DND-41 (cell line): ENCODE measurements at regions not wholly inside any gene's neighbourhood (a gene's known extent, or its start where the extent isn't known, plus 50 kb on each side); places are given as distances from the start of the nearest gene placed in this dataset.

ENCODE experiments used
- ATAC-seq: fragments of 200-7000 bp; cut with Tn5 transposase; 3 replicates; pipeline ENCODE4 v1.9.1; 2021; ENCODE audit warnings: low read depth; ENCODE audit not compliant: insufficient read depth
- DNase-seq: peaks from one replicate; pipeline ENCODE4 v3.0.0-alpha.2; 2020
- H2AFZ ChIP-seq: 2 replicates; pipeline ENCODE4 v1.6.0; 2012; ENCODE audit warnings: low read depth, low read length
- H3K27ac ChIP-seq: 2 replicates; pipeline ENCODE4 v1.5.1; 2012; ENCODE audit warnings: low read length, inconsistent platforms
- H3K27me3 ChIP-seq: fragments of 200-600 bp; sonication (generic); 2 replicates; pipeline ENCODE4 v1.6.0; 2012; ENCODE audit warnings: low read length, mild to moderate bottlenecking, inconsistent platforms; ENCODE audit not compliant: insufficient read depth, poor library complexity
- H3K36me3 ChIP-seq: 2 replicates; pipeline ENCODE4 v1.5.1; 2012; ENCODE audit warnings: low read length, inconsistent platforms; ENCODE audit not compliant: insufficient read depth
- H3K4me1 ChIP-seq: 2 replicates; pipeline ENCODE4 v1.5.1; 2012; ENCODE audit warnings: mild to moderate bottlenecking, low read length; ENCODE audit not compliant: insufficient read depth
- H3K4me2 ChIP-seq: 2 replicates; pipeline ENCODE4 v1.6.0; 2012; ENCODE audit warnings: mild to moderate bottlenecking, moderate library complexity, low read length, inconsistent platforms; ENCODE audit not compliant: insufficient read depth
- H3K4me3 ChIP-seq, 2 experiments: fragments of 200-600 bp in 1 of 2; shearing (Covaris generic) in 1 of 2; 2 replicates each; pipeline ENCODE4 v1.5.1; 2012 to 2016; ENCODE audit warnings: inconsistent platforms in 2 of 2, low read length in 2 of 2, mild to moderate bottlenecking in 2 of 2, low read depth in 1 of 2, moderate library complexity in 1 of 2
- H3K79me2 ChIP-seq: 2 replicates; pipeline ENCODE4 v1.6.0; 2012; ENCODE audit warnings: low read length, inconsistent platforms; ENCODE audit not compliant: insufficient read depth
- H3K9ac ChIP-seq: 2 replicates; pipeline ENCODE4 v1.6.0; 2012; ENCODE audit warnings: low read depth, mild to moderate bottlenecking, inconsistent platforms, low read length, moderate library complexity
- H3K9me3 ChIP-seq: 2 replicates; pipeline ENCODE4 v1.5.1; 2012; ENCODE audit warnings: low read length, moderate library complexity, mild to moderate bottlenecking, inconsistent platforms; ENCODE audit not compliant: insufficient read depth, severe bottlenecking
- H4K20me1 ChIP-seq: 2 replicates; pipeline ENCODE4 v1.6.0; 2012; ENCODE audit warnings: low read length; ENCODE audit not compliant: insufficient read depth
- CTCF ChIP-seq: IDR thresholded peaks from 2 replicates; pipeline ENCODE4 v1.5.1; 2012; ENCODE audit warnings: borderline replicate concordance, low read length, moderate library complexity, mild to moderate bottlenecking; ENCODE audit not compliant: poor library complexity, severe bottlenecking; ENCODE audit errors: extremely low read depth
- EZH2 ChIP-seq: IDR thresholded peaks from 3 replicates; pipeline ENCODE4 v1.6.1; 2012; ENCODE audit warnings: borderline replicate concordance, low read depth, mild to moderate bottlenecking, moderate library complexity, low read length, inconsistent platforms; ENCODE audit not compliant: severe bottlenecking

DNA sequence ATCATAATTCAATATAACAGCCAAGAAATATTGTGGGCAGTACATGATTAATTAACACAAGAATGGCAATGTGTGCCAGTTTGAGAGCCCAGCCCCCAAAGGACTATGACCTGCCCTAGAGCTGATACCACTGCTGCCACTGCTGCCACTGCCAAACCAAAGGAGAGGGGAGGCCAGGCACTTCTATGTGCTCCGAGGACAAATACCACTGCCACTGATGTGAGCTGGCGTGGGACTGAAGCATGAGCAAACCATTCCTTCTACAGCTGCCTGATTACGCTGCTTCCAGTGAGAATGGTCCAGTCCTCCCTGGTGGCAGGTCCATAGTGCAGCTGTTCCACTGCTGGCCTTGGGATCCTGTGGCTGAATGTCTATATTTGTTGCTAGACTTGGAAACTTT is 392.2 kb downstream of the CCDC85A start:
- Histone ChIP-seq H3K9me3 (no peaks in the 10 kb centered on the region), H3K27ac (no peak overlapping the region), H3K4me1 (no peaks in the 10 kb centered on the region), H3K36me3 (no peaks in the 10 kb centered on the region), H3K4me3 (no peak overlapping the region), H2AFZ (no peak overlapping the region), H4K20me1 (no peaks in the 10 kb centered on the region), H3K9ac (no peak overlapping the region), H3K79me2 (no peaks in the 10 kb centered on the region), H3K27me3 (no peaks in the 10 kb centered on the region), H3K4me2 (no peak overlapping the region)
- ATAC-seq = no peak
- no peak for DNase-seq
- TF ChIP-seq EZH2 = no peak
- no peak for TF ChIP-seq CTCF

GRCh38 chr2:56580242-56580641 is 396.5 kb downstream of the CCDC85A start:
- H3K27ac ChIP-seq = no peak overlapping the region
- H3K9me3 ChIP-seq = no peaks in the 10 kb centered on the region
- no peaks in the 10 kb centered on the region for H4K20me1 ChIP-seq
- H3K9ac ChIP-seq = no peak overlapping the region
- H3K79me2 ChIP-seq = no peaks in the 10 kb centered on the region
- H3K27me3 ChIP-seq = no peaks in the 10 kb centered on the region
- H3K4me1 ChIP-seq = no peaks in the 10 kb centered on the region
- H3K36me3 ChIP-seq = no peaks in the 10 kb centered on the region
- TF ChIP-seq EZH2 = no peak
- no peak for TF ChIP-seq CTCF
- ATAC-seq (no peak), DNase-seq (no peak)
- H3K4me3 ChIP-seq = no peak overlapping the region
- H3K4me2 ChIP-seq = no peak overlapping the region
- no peak overlapping the region for H2AFZ ChIP-seq

DNA sequence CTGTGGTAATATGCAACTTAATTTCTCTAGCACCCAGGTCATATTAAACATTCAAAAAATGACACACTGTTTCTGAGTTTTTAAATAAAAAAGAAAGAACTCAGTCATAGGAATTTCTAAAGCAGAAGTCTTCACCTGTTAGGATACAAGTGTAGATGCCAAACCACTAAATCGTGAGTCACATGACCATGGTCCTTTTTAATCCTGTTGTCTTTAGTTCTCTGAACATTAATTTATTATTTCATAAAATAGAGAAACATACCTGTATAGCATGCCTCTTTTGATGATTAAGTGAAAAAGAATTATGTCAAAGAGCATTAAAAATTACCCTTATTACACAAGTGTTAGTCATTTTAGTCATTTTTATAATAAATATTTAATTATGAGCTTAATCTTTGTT is 398.8 kb downstream of the CCDC85A start:
- no peak overlapping the region for H3K4me2 ChIP-seq
- no peak overlapping the region for H3K9ac ChIP-seq
- no peak for ATAC-seq
- no peak overlapping the region for H3K27ac ChIP-seq
- no peaks in the 10 kb centered on the region for H3K4me1 ChIP-seq
- H3K27me3 ChIP-seq = no peaks in the 10 kb centered on the region
- no peak for TF ChIP-seq CTCF
- no peak for TF ChIP-seq EZH2
- H3K4me3 ChIP-seq = no peak overlapping the region
- H3K9me3 ChIP-seq = no peaks in the 10 kb centered on the region
- no peaks in the 10 kb centered on the region for H4K20me1 ChIP-seq
- no peaks in the 10 kb centered on the region for H3K79me2 ChIP-seq
- H3K36me3 ChIP-seq = no peaks in the 10 kb centered on the region
- DNase-seq = no peak
- H2AFZ ChIP-seq = no peak overlapping the region

DNA sequence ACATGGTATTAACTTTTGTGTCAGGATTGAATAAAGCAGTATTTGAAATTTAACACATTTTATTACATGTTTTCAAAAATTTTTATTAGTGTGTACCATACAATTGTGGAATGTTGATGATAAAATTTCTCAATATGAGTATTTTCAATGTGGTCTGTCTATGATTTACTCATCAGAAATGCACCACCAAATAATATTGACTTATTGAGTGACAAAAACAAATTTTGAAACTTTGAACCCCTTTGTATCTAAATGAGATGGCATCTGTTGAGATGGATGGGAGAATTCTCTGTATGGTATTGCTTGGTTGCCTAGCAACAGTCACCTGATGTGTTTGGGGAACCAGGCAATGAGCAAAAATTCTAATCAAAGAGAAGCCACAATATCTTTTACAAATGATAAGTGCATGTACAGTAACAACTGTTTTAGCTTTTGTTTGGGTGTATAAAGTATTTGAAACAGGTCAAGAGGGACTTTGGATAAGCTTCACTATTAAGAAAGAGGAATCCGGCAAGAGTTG is 400.1 kb downstream of the CCDC85A start:
- Histone ChIP-seq H3K4me3 (no peak overlapping the region), H3K79me2 (no peaks in the 10 kb centered on the region), H3K9ac (no peak overlapping the region), H3K27me3 (no peaks in the 10 kb centered on the region), H3K4me2 (no peak overlapping the region), H4K20me1 (no peaks in the 10 kb centered on the region), H2AFZ (no peak overlapping the region), H3K36me3 (no peaks in the 10 kb centered on the region), H3K27ac (no peak overlapping the region), H3K9me3 (no peaks in the 10 kb centered on the region), H3K4me1 (no peaks in the 10 kb centered on the region)
- no peak for DNase-seq
- no peak for TF ChIP-seq EZH2
- no peak for TF ChIP-seq CTCF
- ATAC-seq = no peak
